CD4-positive, alpha-beta memory T cell (primary cell): ENCODE measurements at regions not wholly inside any gene's neighbourhood (a gene's known extent, or its start where the extent isn't known, plus 50 kb on each side); places are given as distances from the start of the nearest gene placed in this dataset.

Experiments used
- CTCF ChIA-PET: fragments of 350-600 bp; sonication (Branson Sonifier 250); formaldehyde crosslinking; loops from one replicate; lab custom pipeline; 2021; ENCODE audit warnings: inconsistent platforms; ENCODE audit not compliant: partially characterized antibody; lab: Charles Lee
- POLR2A ChIA-PET: fragments of 350-600 bp; sonication (Branson Sonifier 250); formaldehyde crosslinking; loops from one replicate; lab custom pipeline; 2021; ENCODE audit not compliant: partially characterized antibody; lab: Charles Lee
- DNase-seq, 5 donors: peaks; one replicate each; pipeline versions ENCODE4 v3.0.0 to v3.0.0-alpha.2; 2020 to 2022; ENCODE audit warnings: mixed read lengths in 1 of 5
- H3K27ac ChIP-seq: one replicate; pipeline ENCODE4 v1.7.0; 2013; ENCODE audit warnings: low read depth, low read length
- H3K27me3 ChIP-seq: 2 replicates; pipeline ENCODE4 v1.7.0; 2013; ENCODE audit warnings: mild to moderate bottlenecking, low read length, moderate library complexity; ENCODE audit not compliant: insufficient read depth
- H3K36me3 ChIP-seq: 2 replicates; pipeline ENCODE4 v1.7.0; 2013; ENCODE audit warnings: mild to moderate bottlenecking, low read length, moderate library complexity; ENCODE audit not compliant: insufficient read depth
- H3K4me1 ChIP-seq: 2 replicates; pipeline ENCODE4 v1.7.0; 2013; ENCODE audit warnings: mild to moderate bottlenecking, low read length, moderate library complexity; ENCODE audit not compliant: insufficient read depth
- H3K4me3 ChIP-seq, 2 donors: one replicate each; pipeline ENCODE4 v1.7.0; 2013; ENCODE audit warnings: low read length in 2 of 2, mild to moderate bottlenecking in 1 of 2
- H3K9me3 ChIP-seq, 2 donors: one replicate each; pipeline ENCODE4 v1.7.0; 2013; ENCODE audit warnings: low read length in 2 of 2, control low read depth in 1 of 2; ENCODE audit not compliant: control insufficient read depth in 1 of 2
- H3K27ac Mint-ChIP-seq, 7 donors: one replicate each; pipeline ENCODE4 v1.8.0; 2020 to 2021; ENCODE audit warnings: mixed read lengths in 7 of 7, mild to moderate bottlenecking in 6 of 7, inconsistent platforms in 3 of 7, moderate library complexity in 3 of 7
- H3K27me3 Mint-ChIP-seq, 2 donors: one replicate each; pipeline ENCODE4 v1.8.0; 2020 to 2021; ENCODE audit warnings: mixed read lengths in 2 of 2
- H3K36me3 Mint-ChIP-seq, 2 donors: one replicate each; pipeline ENCODE4 v1.8.0; 2020 to 2021; ENCODE audit warnings: mixed read lengths in 2 of 2, inconsistent platforms in 1 of 2, mild to moderate bottlenecking in 1 of 2
- H3K4me1 Mint-ChIP-seq, 4 donors: one replicate each; pipeline ENCODE4 v1.8.0; 2020 to 2021; ENCODE audit warnings: mixed read lengths in 4 of 4, mild to moderate bottlenecking in 1 of 4
- H3K4me3 Mint-ChIP-seq, 8 donors: one replicate each; pipeline ENCODE4 v1.8.0; 2020 to 2021; ENCODE audit warnings: mixed read lengths in 8 of 8, mild to moderate bottlenecking in 7 of 8, moderate library complexity in 6 of 8, inconsistent platforms in 3 of 8
- H3K9me3 Mint-ChIP-seq, 8 donors: one replicate each; pipeline ENCODE4 v1.8.0; 2020 to 2021; ENCODE audit warnings: mixed read lengths in 8 of 8, mild to moderate bottlenecking in 5 of 8, inconsistent platforms in 3 of 8, moderate library complexity in 1 of 8
- intact Hi-C: fragments of 100-400 bp; cut with micrococcal nuclease; formaldehyde crosslinking; loops from one replicate; pipeline ENCODE4 v1.15.1; 2023

DNA sequence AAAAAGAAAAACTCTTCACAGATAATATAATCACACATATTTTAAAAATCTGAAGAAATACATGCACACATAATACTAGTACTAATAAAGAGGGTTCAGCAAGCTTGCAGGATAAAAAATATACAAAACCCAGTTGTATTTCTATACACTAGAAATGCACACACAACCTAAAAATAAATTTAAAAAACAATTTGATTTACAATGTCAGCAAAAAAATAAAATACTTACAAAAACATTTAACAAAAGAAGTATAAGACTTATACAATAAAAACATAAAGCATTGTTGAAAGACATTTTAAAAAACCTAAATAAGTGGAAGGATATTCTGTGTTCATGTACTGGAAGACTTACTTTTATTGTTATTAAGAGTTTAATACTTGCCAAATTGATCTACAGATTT is 81.7 kb upstream of the ALK start:
- Mint-ChIP-seq H3K4me1 (no peaks in the 10 kb centered on the region), H3K36me3 (peaks cover 0 to 3% of the 10 kb centered on the region in 2 donors), H3K9me3 (peaks cover 0 to 18% (median 12%) of the 10 kb centered on the region in 8 donors), H3K4me3 (no peak overlapping the region), H3K27ac (no peak overlapping the region), H3K27me3 (peaks cover 0 to 4% of the 10 kb centered on the region in 2 donors)
- no peak overlapping the region for H3K27ac ChIP-seq
- DNase-seq, result no peak
- intact Hi-C loops, result no loop called here
- CTCF ChIA-PET, result no interaction called here
- no peaks in the 10 kb centered on the region for H3K4me1 ChIP-seq
- POLR2A ChIA-PET, result no interaction called here
- H3K36me3 ChIP-seq, result no peaks in the 10 kb centered on the region
- H3K27me3 ChIP-seq, result no peaks in the 10 kb centered on the region
- no peaks in the 10 kb centered on the region for H3K9me3 ChIP-seq
- H3K4me3 ChIP-seq, result no peak overlapping the region

DNA sequence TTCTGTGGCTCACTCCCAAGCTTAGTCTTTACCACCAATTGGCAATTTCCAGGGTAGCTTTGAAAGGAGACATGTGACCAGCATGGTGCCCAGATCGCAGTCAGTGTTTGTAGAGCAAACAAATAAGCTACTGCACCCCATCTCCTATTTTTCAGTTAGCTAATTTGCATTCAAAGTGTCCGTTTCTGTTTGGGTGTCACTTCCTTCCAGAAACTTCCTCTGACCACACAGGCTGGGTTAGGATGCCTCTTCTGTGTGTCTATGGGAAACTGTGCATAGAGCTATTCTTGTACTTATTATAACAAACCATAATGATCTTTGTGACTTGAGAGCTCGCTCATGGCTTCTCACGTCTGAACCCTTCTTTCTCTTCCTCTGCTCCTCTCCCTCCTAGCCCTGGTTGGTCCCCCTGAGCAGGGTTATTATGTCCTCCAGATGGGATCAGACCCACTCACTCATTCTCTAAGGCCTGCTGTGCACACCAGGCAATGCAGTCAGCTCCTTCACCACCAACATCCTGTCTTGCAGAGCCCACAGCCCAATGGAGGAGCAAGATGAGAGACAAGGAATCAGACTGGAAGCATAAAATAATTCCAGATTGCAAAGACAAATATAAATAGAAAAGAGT is 101.2 kb upstream of the ALK start:
- intact Hi-C loops, result no loop called here
- peaks cover 3% of the 10 kb centered on the region in 2 donors for H3K27me3 Mint-ChIP-seq
- no peak overlapping the region for H3K27ac Mint-ChIP-seq
- H3K4me1 Mint-ChIP-seq, result no peaks in the 10 kb centered on the region
- H3K27me3 ChIP-seq, result no peaks in the 10 kb centered on the region
- ChIA-PET CTCF (no interaction called here), POLR2A (no interaction called here)
- no peak overlapping the region for H3K27ac ChIP-seq
- no peak overlapping the region for H3K4me3 ChIP-seq
- no peak for DNase-seq
- no peaks in the 10 kb centered on the region for H3K36me3 ChIP-seq
- H3K4me3 Mint-ChIP-seq, result no peak overlapping the region
- H3K4me1 ChIP-seq, result no peaks in the 10 kb centered on the region
- no peaks in the 10 kb centered on the region for H3K9me3 ChIP-seq
- H3K36me3 Mint-ChIP-seq, result no peaks in the 10 kb centered on the region
- H3K9me3 Mint-ChIP-seq, result peaks cover 0 to 2% (median 0%) of the 10 kb centered on the region in 8 donors

DNA sequence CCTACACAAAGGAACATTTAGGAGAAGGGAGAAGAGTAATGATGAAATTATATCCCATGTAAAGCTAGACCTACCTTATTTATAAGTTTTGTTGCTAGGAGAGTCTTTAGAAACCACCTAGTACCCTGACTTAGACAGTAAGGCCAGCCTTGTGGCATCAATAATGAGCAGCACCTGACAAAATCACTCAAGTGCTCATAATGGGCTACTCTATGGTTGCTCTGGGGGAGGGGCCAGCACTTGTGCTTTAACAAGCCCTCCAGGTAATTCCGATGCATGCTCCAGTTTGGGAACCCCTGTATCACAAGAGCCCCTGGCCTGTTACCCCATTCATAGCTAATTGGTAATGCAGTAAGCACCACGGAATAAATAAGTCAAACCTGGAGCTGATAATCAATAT is 102.9 kb upstream of the ALK start:
- Histone ChIP-seq H3K36me3 (no peaks in the 10 kb centered on the region), H3K27me3 (no peaks in the 10 kb centered on the region), H3K4me3 (no peak overlapping the region), H3K9me3 (no peaks in the 10 kb centered on the region), H3K4me1 (no peaks in the 10 kb centered on the region), H3K27ac (no peak overlapping the region)
- intact Hi-C loops, result no loop called here
- POLR2A ChIA-PET, result no interaction called here
- Mint-ChIP-seq H3K36me3 (no peaks in the 10 kb centered on the region), H3K4me1 (no peaks in the 10 kb centered on the region), H3K9me3 (no peaks in the 10 kb centered on the region), H3K27ac (no peak overlapping the region), H3K27me3 (peaks cover 1 to 7% of the 10 kb centered on the region in 2 donors), H3K4me3 (no peak overlapping the region)
- CTCF ChIA-PET, result no interaction called here
- no peak for DNase-seq

DNA sequence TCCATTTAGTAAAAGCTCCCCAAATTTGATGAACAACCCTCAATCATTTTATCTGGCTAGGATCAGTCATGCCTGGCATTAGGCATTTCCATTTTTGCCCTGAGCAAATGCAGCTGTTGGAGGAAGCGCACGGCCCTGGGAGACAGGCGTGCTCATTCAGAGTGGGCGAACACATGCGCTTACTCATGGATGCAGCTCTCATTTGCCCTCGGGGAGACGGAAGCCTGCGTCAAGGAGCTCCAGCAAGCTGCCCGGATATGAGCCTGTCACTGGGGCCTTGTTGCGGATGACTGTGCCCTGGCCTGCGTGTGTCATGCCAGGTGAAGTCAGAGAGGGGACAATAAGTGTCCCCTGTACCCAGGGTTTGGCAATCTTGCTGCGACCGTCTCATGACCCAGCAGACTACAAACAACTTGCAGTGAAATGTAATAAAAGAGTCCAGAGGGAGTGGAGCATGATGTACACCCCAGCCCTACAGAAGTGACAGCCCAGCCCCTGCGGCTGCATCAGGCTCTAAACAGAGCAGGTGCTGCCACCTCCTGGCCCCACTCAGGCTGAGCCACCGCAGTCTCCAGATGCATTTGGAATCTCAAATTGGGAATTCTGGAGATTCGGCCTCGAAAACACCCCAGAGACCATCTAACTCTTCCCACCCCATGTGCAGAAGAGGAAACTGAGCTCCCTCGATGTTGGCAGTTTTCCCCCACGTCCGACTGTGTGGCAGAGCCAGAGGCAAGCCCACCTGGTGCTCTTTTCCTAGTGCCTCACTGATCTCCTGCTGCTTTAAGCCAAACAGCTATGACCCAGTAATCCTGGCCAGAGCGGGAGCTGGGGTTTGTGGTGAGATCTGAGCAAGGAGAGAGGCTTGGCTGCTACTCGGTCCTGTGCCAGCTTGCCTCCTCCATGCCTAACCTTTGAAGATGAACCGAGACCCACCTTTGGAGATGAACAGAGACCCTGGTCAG is 105.0 kb upstream of the ALK start:
- ChIA-PET POLR2A (no interaction called here), CTCF (no interaction called here)
- Mint-ChIP-seq H3K4me3 (no peak overlapping the region), H3K27ac (no peak overlapping the region), H3K4me1 (no peaks in the 10 kb centered on the region), H3K27me3 (peaks cover 1 to 16% of the 10 kb centered on the region in 2 donors), H3K9me3 (peaks cover 0 to 3% (median 0%) of the 10 kb centered on the region in 8 donors), H3K36me3 (no peaks in the 10 kb centered on the region)
- no peak for DNase-seq
- H3K4me1 ChIP-seq, result no peaks in the 10 kb centered on the region
- no peaks in the 10 kb centered on the region for H3K9me3 ChIP-seq
- no peaks in the 10 kb centered on the region for H3K36me3 ChIP-seq
- H3K4me3 ChIP-seq, result no peak overlapping the region
- intact Hi-C loops, result no loop called here
- no peak overlapping the region for H3K27ac ChIP-seq
- H3K27me3 ChIP-seq, result no peaks in the 10 kb centered on the region

DNA sequence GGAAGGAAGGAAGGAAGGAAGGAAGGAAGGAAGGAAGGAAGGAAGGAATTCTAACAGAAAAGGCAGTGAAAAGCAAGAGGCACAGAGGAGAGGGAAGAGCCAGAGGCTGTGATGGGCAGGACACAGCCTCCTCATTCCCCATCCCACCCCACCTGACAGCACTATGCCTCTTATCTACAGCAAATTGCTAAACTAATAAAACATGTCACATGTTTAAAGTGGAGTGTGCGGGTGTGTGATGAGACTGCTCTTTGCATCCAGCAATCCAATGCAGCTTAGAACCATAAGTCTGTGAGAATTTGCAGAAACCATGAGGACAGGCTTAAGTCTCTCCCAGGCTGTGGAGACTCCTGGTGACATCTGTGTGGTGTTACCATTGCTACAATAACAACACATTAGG is 108.4 kb upstream of the ALK start:
- no peak overlapping the region for H3K27ac Mint-ChIP-seq
- ChIA-PET POLR2A (no interaction called here), CTCF (no interaction called here)
- no peak overlapping the region for H3K4me3 Mint-ChIP-seq
- H3K9me3 Mint-ChIP-seq, result peaks cover 0 to 3% (median 0%) of the 10 kb centered on the region in 8 donors
- H3K27me3 Mint-ChIP-seq, result peaks cover 1 to 14% of the 10 kb centered on the region in 2 donors
- H3K4me3 ChIP-seq, result no peak overlapping the region
- no peaks in the 10 kb centered on the region for H3K4me1 Mint-ChIP-seq
- no peak overlapping the region for H3K27ac ChIP-seq
- H3K36me3 ChIP-seq, result no peaks in the 10 kb centered on the region
- no peaks in the 10 kb centered on the region for H3K27me3 ChIP-seq
- no peaks in the 10 kb centered on the region for H3K9me3 ChIP-seq
- H3K4me1 ChIP-seq, result no peaks in the 10 kb centered on the region
- no peaks in the 10 kb centered on the region for H3K36me3 Mint-ChIP-seq
- intact Hi-C loops, result no loop called here
- no peak for DNase-seq

DNA sequence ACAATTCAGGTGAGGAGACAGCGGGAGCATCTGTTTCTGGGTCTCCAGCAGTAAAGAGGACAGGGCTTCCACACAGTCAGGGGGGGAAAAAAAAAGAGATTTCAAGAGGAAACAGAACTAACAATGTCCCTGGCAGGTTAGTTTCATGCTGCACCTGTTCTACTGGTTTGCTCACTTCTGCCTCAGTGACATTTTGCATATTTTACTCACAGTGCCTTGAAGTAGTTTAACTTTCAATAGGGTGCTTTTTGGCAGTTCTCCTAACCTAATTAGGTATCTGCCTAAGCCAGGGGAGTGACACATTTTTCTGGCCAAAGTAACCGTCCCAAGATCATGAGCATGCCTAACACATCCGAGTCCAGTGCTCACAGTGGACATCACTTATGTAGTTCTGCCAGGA is 109.0 kb upstream of the ALK start:
- Mint-ChIP-seq H3K4me3 (no peak overlapping the region), H3K27me3 (peaks cover 1 to 14% of the 10 kb centered on the region in 2 donors), H3K9me3 (peaks cover 0 to 5% (median 0%) of the 10 kb centered on the region in 8 donors), H3K36me3 (no peaks in the 10 kb centered on the region), H3K27ac (no peak overlapping the region), H3K4me1 (no peaks in the 10 kb centered on the region)
- no peaks in the 10 kb centered on the region for H3K27me3 ChIP-seq
- POLR2A ChIA-PET, result no interaction called here
- CTCF ChIA-PET, result no interaction called here
- DNase-seq, result no peak
- H3K9me3 ChIP-seq, result no peaks in the 10 kb centered on the region
- H3K4me1 ChIP-seq, result no peaks in the 10 kb centered on the region
- H3K36me3 ChIP-seq, result no peaks in the 10 kb centered on the region
- intact Hi-C loops, result no loop called here
- H3K27ac ChIP-seq, result no peak overlapping the region
- H3K4me3 ChIP-seq, result no peak overlapping the region

DNA sequence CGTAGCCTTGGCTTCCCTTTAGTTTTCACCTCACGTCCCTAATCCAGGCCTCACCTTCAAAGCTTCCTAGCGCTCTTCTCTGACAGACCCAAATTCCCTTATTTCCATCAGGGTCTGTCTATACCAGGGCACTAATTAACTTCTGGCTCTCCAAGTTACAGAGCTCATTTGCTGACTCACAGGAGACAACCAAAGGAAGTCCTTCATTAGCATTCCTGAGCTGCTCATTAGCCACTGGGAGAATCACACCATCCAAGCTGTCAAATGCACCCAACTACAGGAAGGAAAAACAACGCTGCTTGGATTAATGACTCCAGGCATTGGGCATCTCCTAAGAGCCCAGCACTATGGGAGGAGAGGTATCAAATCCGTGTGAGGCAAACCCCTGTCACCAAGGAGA is 109.8 kb upstream of the ALK start:
- Histone ChIP-seq H3K9me3 (no peaks in the 10 kb centered on the region), H3K36me3 (no peaks in the 10 kb centered on the region), H3K27me3 (no peaks in the 10 kb centered on the region), H3K27ac (no peak overlapping the region), H3K4me1 (no peaks in the 10 kb centered on the region), H3K4me3 (no peak overlapping the region)
- Mint-ChIP-seq H3K9me3 (peaks cover 0 to 5% (median 0%) of the 10 kb centered on the region in 8 donors), H3K4me3 (no peak overlapping the region), H3K36me3 (no peaks in the 10 kb centered on the region), H3K27ac (no peak overlapping the region), H3K4me1 (no peaks in the 10 kb centered on the region), H3K27me3 (peaks cover 1 to 14% of the 10 kb centered on the region in 2 donors)
- intact Hi-C loops, result no loop called here
- POLR2A ChIA-PET, result no interaction called here
- no peak for DNase-seq
- CTCF ChIA-PET, result no interaction called here
